ENCODE measurements at regions not wholly inside any gene's neighbourhood (a gene's known extent, or its start where the extent isn't known, plus 50 kb on each side); places are given as distances from the start of the nearest gene placed in this dataset.

DNA sequence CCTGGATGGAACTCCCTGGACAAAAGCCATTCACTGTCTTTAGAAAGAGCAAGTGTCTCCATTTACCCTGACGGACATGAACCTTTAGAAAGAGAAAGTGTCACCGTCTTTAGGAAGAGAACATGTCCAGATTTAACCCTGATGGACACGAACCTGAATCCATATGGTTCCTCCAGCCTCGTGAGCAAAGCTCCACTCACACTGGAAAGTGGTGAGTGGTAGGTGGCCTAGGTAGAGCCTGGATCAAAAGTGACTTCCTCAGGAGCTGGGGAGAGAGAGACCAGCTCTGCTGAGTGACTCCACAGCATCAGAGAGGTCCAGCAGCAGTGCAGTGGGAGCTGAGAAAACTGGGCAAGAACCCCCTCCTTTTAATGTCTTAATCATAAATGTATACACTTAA is 59.8 kb upstream of the IRS2 start:
- no peak for DNase-seq

DNA sequence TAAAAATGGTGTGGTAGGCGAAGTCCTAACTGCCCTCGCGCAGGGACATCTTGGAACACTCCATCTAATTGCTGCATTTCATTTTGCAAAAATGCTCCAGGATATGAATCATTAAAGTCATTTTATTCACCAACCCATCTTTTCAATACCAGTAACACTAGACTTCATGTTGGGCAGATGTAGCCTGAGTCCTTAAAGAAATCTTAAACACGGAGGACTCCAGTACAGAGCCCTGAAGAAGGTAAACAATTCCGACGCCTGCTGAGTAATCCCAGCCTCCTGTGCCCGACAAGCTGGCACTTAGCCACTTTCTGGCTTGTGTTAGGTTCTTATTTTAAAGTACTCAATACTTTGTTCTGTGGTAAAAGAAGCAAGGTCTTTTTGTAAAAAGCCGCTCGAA is 58.0 kb upstream of the IRS2 start:
- DNase-seq, result no peak

DNA sequence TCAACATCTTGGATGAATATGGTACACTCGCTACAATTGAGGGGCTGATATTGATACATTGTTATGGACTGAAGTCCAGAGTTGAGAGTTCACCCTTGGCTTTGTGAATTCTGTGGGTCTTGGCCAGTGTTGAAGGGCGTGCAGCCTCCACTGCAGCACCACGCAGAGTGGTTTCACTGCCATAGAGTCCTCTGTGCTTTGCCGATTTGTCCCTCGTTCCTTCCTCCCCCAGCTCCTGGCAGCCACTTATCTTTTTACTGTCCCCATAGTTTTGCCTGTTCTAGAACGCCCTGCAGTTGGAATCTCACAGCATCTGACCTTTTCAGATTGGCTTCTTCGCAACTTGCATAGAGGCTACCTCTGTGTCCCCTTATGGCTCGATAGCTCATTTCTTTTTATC is 57.3 kb upstream of the IRS2 start:
- DNase-seq, result no peak

DNA sequence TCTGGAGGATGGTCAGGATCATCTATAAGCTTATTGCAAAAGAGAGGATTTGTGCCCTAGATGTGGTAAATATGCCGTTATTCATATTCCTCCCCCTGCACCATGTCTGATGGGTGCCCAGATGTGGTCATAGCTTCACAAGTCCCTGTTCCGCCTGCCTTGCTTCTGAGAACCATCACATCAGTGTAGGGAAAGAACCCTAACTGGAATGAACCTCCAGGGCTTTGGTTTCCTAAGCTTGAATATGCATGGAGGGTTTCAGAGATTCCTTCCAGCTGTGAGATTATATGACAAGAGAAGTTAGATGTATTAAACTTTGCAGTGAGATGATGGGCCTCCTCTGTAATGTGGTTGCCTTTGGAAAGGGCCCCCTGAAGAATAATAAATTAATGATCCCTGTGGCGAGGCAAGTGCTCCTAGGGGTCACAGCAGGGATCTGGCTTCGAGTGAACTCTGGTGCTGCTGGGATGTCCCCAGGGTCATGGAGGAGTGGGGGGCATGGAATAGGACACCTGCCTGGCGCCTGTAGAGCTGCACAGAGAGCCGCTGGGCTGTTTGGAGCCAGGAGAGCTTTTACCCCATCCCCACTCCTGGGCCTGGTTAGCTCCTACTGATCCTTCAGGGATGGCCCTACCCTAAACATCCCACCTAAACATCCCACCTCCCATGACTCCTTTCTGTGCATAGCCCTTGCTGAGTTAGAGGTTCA is 56.0 kb upstream of the IRS2 start:
- no peak for DNase-seq

DNA sequence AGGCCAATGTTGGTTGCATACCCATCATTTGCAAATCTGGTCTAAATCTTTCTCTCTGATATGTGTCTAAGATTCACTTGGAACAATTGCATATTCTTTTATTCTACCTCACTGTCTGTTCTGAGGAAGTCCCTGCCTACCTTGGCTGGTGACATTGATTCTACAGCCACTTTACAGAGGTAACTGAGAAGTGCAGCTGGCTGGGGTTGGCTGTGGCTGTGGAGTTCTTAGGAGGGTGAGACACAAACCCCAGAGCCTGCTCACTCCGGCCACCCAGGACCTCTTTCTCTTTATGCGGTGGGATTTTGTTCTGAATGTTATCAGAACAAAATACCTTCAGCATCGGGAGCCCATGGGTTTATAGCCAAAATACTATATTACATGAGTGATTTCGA is 54.5 kb upstream of the IRS2 start:
- DNase-seq, result no peak

DNA sequence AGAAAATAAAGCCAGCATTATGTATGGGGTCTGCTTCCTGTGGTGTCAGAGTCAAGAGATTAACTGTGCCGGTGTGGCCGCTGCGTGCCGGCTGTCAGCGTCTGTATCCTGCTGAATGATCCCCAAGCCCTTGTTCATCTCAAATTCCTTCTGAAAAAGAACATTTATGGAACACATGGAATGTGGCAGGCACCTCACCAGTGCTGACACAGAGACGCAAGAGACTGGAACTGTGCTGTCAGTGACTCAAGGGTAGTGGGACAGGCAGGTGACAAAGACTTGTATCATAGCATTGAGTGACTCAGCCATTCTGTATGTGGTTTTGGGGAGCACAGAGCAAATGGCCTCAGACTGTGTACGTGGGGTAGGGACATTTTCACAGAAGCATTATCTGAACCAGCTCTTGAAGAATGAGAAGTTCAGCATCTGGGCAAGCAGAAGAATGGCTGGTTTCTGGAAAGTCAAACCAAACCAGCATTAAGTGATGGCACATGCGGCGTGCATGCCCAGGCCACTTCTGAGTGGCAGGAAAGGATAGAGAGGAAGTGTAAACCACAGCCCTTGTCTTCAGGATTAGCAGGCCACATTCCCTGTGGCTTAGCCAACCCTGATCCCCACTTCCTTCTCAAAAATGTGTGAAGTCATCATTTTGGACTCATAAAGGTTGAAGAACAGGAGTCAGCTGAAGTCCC is 54.0 kb upstream of the IRS2 start:
- DNase-seq, result no peak

DNA sequence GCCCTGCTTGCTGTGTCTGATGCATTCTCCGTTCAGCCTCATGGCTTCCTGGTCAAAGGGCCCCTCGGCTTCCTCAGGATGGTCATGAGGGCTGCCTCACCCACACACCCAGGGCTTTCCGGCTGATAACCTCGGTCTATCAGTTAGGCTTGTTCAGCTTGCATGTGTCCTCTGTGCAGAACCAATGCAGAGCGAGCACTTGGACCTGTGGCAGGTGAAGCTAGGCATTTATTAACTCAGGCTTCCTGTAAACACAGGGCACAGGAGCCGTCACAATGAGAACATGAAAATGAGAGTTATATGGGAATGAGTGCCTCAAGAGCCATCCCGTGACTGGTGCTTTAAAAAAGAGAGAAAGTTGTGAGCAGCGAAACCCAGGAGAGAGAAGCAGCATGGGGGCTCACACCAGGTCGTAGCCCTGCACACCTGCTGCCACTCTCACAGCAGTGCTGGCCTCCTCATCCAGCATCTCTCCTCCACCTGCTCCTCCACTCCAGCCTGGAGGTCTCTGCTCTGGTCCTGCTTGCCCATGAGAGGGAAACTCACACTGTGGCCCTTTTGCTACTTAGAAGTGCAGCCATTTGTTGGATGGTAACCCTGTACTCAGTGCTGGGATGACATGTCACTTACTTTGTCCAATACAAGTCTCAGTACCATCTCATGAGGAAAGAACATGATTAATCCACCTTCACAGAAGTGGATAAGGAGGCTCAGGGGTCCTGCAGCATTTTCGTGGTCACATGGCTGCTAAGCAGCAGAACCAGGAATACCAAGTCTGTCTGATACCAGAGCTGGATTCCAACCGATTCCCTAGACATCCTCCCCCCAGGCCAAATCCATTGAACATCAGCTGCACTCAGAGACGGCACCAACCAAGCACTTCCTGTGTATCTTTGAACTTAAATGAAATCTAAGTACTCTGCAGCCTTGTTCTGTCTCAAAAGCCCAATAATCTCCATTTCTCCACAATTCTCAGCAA is 50.5 kb upstream of the IRS2 start:
- DNase-seq, result no peak

All from femur (tissue), 1 donor.